ENCODE measurements at regions not wholly inside any gene's neighbourhood (a gene's known extent, or its start where the extent isn't known, plus 50 kb on each side); places are given as distances from the start of the nearest gene placed in this dataset.

GRCh38 chr16:11479916-11480315 is 106.8 kb downstream of the LITAF start:
- peaks cover 5% of the 10 kb centered on the region for H3K9me3 ChIP-seq (ENCODE audit: control insufficient read depth, insufficient read depth, low read length)
- no peak overlapping the region for H3K27ac ChIP-seq (ENCODE audit: low read depth, low read length)
- DNase-seq (ENCODE audit: low read depth in 4 of 6, low spot score in 6 of 6), result no peak
- no peaks in the 10 kb centered on the region for H3K27me3 ChIP-seq (ENCODE audit: control insufficient read depth, insufficient read depth, low read length)
- WGBS (ENCODE audit: insufficient coverage), result 80% methylated on average over 1 of the region's 4 CpGs
- H3K36me3 ChIP-seq (ENCODE audit: control insufficient read depth, insufficient read depth, low read length), result peaks cover 3% of the 10 kb centered on the region
- H3K4me1 ChIP-seq (ENCODE audit: control insufficient read depth, insufficient read depth, low read length), result no peaks in the 10 kb centered on the region
- no peak overlapping the region for H3K4me3 ChIP-seq (ENCODE audit: low read depth, low read length)

GRCh38 chr16:11480634-11481033 is 106.1 kb downstream of the LITAF start:
- Histone ChIP-seq H3K27me3 (ENCODE audit: control insufficient read depth, insufficient read depth, low read length) (no peaks in the 10 kb centered on the region), H3K4me3 (ENCODE audit: low read depth, low read length) (no peak overlapping the region), H3K9me3 (ENCODE audit: control insufficient read depth, insufficient read depth, low read length) (peaks cover 9% of the 10 kb centered on the region), H3K4me1 (ENCODE audit: control insufficient read depth, insufficient read depth, low read length) (no peaks in the 10 kb centered on the region), H3K27ac (ENCODE audit: low read depth, low read length) (no peak overlapping the region), H3K36me3 (ENCODE audit: control insufficient read depth, insufficient read depth, low read length) (peaks cover 3% of the 10 kb centered on the region)
- no peak for DNase-seq (ENCODE audit: low read depth in 4 of 6, low spot score in 6 of 6)
- no CpG with 5 or more reads among the region's 5 CpGs for WGBS (ENCODE audit: insufficient coverage)

GRCh38 chr16:11481987-11482386 is 104.7 kb downstream of the LITAF start:
- Histone ChIP-seq H3K9me3 (ENCODE audit: control insufficient read depth, insufficient read depth, low read length) (peaks cover 9% of the 10 kb centered on the region), H3K27me3 (ENCODE audit: control insufficient read depth, insufficient read depth, low read length) (no peaks in the 10 kb centered on the region), H3K4me3 (ENCODE audit: low read depth, low read length) (no peak overlapping the region), H3K4me1 (ENCODE audit: control insufficient read depth, insufficient read depth, low read length) (no peaks in the 10 kb centered on the region), H3K36me3 (ENCODE audit: control insufficient read depth, insufficient read depth, low read length) (no peaks in the 10 kb centered on the region), H3K27ac (ENCODE audit: low read depth, low read length) (no peak overlapping the region)
- WGBS (ENCODE audit: insufficient coverage), result 70% methylated on average over 2 of the region's 4 CpGs
- no peak for DNase-seq (ENCODE audit: low read depth in 4 of 6, low spot score in 6 of 6)

DNA sequence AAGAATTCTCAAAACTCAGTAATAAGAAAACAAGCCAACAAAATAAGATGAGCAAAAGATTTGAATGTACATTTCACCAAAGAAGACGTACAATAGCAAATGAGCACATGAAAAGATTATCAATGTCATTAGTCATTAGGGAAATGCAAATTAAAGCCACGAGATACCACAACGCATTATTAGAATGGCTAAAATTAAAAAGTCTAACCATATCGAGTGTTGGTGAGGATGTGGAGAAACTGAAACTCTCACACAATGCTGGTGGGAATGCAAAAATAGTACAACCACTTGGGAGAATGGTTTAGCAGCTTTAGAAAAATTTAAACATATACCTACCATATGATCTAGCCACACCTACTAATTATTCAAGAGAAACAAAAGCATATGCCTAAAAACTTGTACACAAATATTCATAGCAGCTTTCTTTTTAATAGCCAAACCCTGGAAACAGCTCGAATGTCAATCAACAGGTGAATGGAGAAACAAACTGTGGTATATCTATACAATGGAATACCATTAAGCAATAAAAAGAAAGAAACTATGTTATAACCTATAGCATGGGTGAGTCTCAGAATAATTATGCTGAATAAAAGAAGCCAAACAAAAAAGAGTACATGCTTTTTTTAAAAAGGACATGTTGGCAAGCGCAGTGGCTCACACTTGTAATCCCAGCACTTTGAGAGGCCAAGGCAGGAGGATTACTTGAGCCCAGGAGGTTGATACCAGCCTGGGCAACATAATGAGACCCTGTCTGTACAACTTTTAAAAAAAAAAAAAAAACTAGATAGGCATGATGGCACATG is 103.6 kb downstream of the LITAF start:
- H3K27me3 ChIP-seq (ENCODE audit: control insufficient read depth, insufficient read depth, low read length), result no peaks in the 10 kb centered on the region
- H3K4me3 ChIP-seq (ENCODE audit: low read depth, low read length), result no peak overlapping the region
- peaks cover 9% of the 10 kb centered on the region for H3K9me3 ChIP-seq (ENCODE audit: control insufficient read depth, insufficient read depth, low read length)
- WGBS (ENCODE audit: insufficient coverage), result 86% methylated on average over 1 of the region's 6 CpGs
- DNase-seq (ENCODE audit: low read depth in 4 of 6, low spot score in 6 of 6), result no peak
- H3K27ac ChIP-seq (ENCODE audit: low read depth, low read length), result no peak overlapping the region
- no peaks in the 10 kb centered on the region for H3K36me3 ChIP-seq (ENCODE audit: control insufficient read depth, insufficient read depth, low read length)
- H3K4me1 ChIP-seq (ENCODE audit: control insufficient read depth, insufficient read depth, low read length), result no peaks in the 10 kb centered on the region

GRCh38 chr16:11484691-11485258 is 101.9 kb downstream of the LITAF start:
- Histone ChIP-seq H3K4me1 (ENCODE audit: control insufficient read depth, insufficient read depth, low read length) (no peaks in the 10 kb centered on the region), H3K9me3 (ENCODE audit: control insufficient read depth, insufficient read depth, low read length) (peaks cover 9% of the 10 kb centered on the region), H3K27me3 (ENCODE audit: control insufficient read depth, insufficient read depth, low read length) (no peaks in the 10 kb centered on the region), H3K36me3 (ENCODE audit: control insufficient read depth, insufficient read depth, low read length) (no peaks in the 10 kb centered on the region), H3K4me3 (ENCODE audit: low read depth, low read length) (no peak overlapping the region), H3K27ac (ENCODE audit: low read depth, low read length) (no peak overlapping the region)
- no peak for DNase-seq (ENCODE audit: low read depth in 4 of 6, low spot score in 6 of 6)
- 92% methylated on average over 7 of the region's 8 CpGs for WGBS (ENCODE audit: insufficient coverage)

DNA sequence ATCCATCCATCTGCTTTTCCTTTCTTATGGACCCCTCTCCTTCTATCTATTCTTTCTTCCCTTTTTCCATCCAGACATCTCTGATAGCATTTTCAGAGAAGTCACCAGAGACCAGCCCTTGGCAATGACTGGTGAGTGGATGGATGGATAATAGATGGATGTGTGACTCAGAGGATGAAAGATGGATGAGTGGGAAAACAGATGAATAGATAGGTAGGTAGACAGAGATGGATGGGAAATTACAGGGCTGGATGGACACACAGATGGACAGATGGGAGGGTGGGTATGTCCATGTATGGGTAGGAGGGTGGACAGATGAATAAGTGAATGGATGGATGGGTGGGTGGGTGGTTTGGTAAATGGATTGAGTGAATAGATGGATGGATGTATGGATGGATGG is 101.0 kb downstream of the LITAF start:
- Histone ChIP-seq H3K9me3 (ENCODE audit: control insufficient read depth, insufficient read depth, low read length) (peaks cover 9% of the 10 kb centered on the region), H3K4me3 (ENCODE audit: low read depth, low read length) (no peak overlapping the region), H3K36me3 (ENCODE audit: control insufficient read depth, insufficient read depth, low read length) (no peaks in the 10 kb centered on the region), H3K4me1 (ENCODE audit: control insufficient read depth, insufficient read depth, low read length) (no peaks in the 10 kb centered on the region), H3K27ac (ENCODE audit: low read depth, low read length) (no peak overlapping the region), H3K27me3 (ENCODE audit: control insufficient read depth, insufficient read depth, low read length) (no peaks in the 10 kb centered on the region)
- no peak for DNase-seq (ENCODE audit: low read depth in 4 of 6, low spot score in 6 of 6)

DNA sequence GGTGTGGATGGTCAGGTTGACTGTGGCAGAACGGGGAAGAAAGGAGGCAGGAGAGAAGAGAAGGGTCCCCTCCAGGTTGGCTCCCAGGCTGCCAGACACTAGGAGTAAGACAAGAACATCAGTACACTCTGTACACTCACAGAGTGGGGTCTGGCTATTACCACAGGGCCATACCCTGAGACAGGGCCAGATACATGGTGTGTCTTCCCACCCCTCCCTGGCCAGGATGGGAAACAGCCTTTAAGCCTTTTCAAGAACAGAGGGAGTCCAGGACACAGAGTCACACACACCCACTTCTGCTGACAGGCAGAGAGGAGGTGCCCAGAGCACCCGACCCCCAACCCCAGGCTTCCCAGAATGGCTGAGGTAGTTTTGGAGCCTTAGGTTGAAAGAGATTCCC is 99.4 kb downstream of the LITAF start:
- DNase-seq (ENCODE audit: low read depth in 4 of 6, low spot score in 6 of 6), result no peak
- no CpG with 5 or more reads among the region's 2 CpGs for WGBS (ENCODE audit: insufficient coverage)
- Histone ChIP-seq H3K4me1 (ENCODE audit: control insufficient read depth, insufficient read depth, low read length) (no peaks in the 10 kb centered on the region), H3K36me3 (ENCODE audit: control insufficient read depth, insufficient read depth, low read length) (no peaks in the 10 kb centered on the region), H3K27ac (ENCODE audit: low read depth, low read length) (no peak overlapping the region), H3K9me3 (ENCODE audit: control insufficient read depth, insufficient read depth, low read length) (peaks cover 9% of the 10 kb centered on the region), H3K4me3 (ENCODE audit: low read depth, low read length) (no peak overlapping the region), H3K27me3 (ENCODE audit: control insufficient read depth, insufficient read depth, low read length) (no peaks in the 10 kb centered on the region)

- no peaks in the 10 kb centered on the region for H3K36me3 ChIP-seq (ENCODE audit: control insufficient read depth, insufficient read depth, low read length)
- no peak overlapping the region for H3K4me3 ChIP-seq (ENCODE audit: low read depth, low read length)
- WGBS (ENCODE audit: insufficient coverage), result 80% methylated on average over 1 of the region's 2 CpGs
- peaks cover 9% of the 10 kb centered on the region for H3K9me3 ChIP-seq (ENCODE audit: control insufficient read depth, insufficient read depth, low read length)
- no peak for DNase-seq (ENCODE audit: low read depth in 4 of 6, low spot score in 6 of 6)
- no peak overlapping the region for H3K27ac ChIP-seq (ENCODE audit: low read depth, low read length)
- no peaks in the 10 kb centered on the region for H3K27me3 ChIP-seq (ENCODE audit: control insufficient read depth, insufficient read depth, low read length)
- H3K4me1 ChIP-seq (ENCODE audit: control insufficient read depth, insufficient read depth, low read length), result no peaks in the 10 kb centered on the region
Observed at GRCh38 chr16:11488304-11488703, 98.4 kb downstream of the LITAF start.

DNA sequence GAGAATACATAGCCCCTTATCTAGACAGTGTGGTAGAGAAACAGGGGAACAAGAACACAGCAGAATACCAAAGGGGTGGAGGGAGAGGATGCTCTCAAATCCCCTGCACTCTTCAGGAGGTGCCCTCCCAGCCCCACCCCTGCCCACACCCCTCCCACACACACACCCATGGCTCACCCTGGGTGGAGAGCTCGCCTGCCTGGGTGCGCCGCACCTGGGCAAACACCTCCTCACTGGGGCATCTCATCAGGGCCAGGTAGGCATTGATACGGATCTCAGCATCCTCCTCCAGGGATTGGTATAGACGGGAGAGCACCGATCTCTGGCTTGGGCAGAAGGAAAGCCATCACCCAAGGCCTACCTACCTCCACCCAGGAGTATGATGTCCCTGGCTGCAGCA is 95.2 kb downstream of the LITAF start:
- Histone ChIP-seq H3K4me1 (ENCODE audit: control insufficient read depth, insufficient read depth, low read length) (peaks cover 9% of the 10 kb centered on the region), H3K27me3 (ENCODE audit: control insufficient read depth, insufficient read depth, low read length) (no peaks in the 10 kb centered on the region)

More for the DNA sequence above, 95.2 kb downstream of the LITAF start:
- H3K4me3 ChIP-seq (ENCODE audit: low read depth, low read length), result no peak overlapping the region
- no peaks in the 10 kb centered on the region for H3K36me3 ChIP-seq (ENCODE audit: control insufficient read depth, insufficient read depth, low read length)
- no peaks in the 10 kb centered on the region for H3K9me3 ChIP-seq (ENCODE audit: control insufficient read depth, insufficient read depth, low read length)
- DNase-seq (ENCODE audit: low read depth in 4 of 6, low spot score in 6 of 6), result no peak
- no peak overlapping the region for H3K27ac ChIP-seq (ENCODE audit: low read depth, low read length)
- 97% methylated on average over 6 of the region's 6 CpGs for WGBS (ENCODE audit: insufficient coverage)

Data from spinal cord (tissue), 9 donors.